ENCODE measurements at regions not wholly inside any gene's neighbourhood (a gene's known extent, or its start where the extent isn't known, plus 50 kb on each side); places are given as distances from the start of the nearest gene placed in this dataset.
A peak's percentile ranks its signal among the peaks of the same experiment; 100 is the strongest.

DNA sequence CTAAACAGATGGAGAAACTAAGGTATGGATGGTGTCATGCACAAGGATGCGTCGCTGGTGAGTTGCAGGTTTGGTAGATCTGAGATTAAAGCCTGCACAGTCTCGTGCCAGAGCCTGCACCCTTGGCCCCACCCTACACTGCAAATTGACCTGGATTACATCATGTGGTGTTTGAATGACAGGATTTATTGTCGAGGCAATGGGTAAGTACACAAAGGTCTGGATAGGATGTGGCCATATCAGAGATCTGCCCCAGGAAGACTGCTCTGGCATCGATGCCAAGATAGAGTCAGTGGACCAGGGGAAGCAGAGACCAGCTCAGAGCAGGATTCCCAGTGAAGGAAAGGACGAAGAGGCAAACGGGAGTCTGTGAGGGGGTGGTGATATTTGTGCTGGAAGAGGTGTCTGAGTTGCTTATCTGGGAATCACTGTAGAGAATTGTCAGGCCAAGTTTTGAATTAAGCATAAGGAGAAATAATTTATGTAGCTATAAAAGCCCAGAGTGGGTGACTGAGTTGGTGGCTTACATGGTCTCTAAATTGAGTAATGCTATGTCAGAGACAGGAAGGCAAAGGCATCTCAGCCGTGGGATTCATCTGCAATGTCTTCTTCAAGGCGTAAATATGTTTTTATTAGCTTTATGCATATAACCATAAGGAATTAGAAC lies 499.6 kb upstream of the B3GAT1 start (continued):
- TF ChIP-seq, protein P1, sequence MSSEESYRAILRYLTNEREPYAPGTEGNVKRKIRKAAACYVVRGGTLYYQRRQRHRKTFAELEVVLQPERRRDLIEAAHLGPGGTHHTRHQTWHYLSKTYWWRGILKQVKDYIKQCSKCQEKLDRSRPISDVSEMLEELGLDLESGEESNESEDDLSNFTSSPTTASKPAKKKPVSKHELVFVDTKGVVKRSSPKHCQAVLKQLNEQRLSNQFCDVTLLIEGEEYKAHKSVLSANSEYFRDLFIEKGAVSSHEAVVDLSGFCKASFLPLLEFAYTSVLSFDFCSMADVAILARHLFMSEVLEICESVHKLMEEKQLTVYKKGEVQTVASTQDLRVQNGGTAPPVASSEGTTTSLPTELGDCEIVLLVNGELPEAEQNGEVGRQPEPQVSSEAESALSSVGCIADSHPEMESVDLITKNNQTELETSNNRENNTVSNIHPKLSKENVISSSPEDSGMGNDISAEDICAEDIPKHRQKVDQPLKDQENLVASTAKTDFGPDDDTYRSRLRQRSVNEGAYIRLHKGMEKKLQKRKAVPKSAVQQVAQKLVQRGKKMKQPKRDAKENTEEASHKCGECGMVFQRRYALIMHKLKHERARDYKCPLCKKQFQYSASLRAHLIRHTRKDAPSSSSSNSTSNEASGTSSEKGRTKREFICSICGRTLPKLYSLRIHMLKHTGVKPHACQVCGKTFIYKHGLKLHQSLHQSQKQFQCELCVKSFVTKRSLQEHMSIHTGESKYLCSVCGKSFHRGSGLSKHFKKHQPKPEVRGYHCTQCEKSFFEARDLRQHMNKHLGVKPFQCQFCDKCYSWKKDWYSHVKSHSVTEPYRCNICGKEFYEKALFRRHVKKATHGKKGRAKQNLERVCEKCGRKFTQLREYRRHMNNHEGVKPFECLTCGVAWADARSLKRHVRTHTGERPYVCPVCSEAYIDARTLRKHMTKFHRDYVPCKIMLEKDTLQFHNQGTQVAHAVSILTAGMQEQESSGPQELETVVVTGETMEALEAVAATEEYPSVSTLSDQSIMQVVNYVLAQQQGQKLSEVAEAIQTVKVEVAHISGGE (CRISPR knock-in tag; IDR thresholded peaks at IDR 0.05) = no peak
- TF ChIP-seq, protein P2, sequence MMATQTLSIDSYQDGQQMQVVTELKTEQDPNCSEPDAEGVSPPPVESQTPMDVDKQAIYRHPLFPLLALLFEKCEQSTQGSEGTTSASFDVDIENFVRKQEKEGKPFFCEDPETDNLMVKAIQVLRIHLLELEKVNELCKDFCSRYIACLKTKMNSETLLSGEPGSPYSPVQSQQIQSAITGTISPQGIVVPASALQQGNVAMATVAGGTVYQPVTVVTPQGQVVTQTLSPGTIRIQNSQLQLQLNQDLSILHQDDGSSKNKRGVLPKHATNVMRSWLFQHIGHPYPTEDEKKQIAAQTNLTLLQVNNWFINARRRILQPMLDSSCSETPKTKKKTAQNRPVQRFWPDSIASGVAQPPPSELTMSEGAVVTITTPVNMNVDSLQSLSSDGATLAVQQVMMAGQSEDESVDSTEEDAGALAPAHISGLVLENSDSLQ (IDR thresholded peaks at IDR 0.05) = peak; percentile 51
- no peak for TF ChIP-seq ZNF121 (CRISPR knock-in tag; conservative IDR thresholded peaks at IDR 0.05)
- TF ChIP-seq, protein P3, sequence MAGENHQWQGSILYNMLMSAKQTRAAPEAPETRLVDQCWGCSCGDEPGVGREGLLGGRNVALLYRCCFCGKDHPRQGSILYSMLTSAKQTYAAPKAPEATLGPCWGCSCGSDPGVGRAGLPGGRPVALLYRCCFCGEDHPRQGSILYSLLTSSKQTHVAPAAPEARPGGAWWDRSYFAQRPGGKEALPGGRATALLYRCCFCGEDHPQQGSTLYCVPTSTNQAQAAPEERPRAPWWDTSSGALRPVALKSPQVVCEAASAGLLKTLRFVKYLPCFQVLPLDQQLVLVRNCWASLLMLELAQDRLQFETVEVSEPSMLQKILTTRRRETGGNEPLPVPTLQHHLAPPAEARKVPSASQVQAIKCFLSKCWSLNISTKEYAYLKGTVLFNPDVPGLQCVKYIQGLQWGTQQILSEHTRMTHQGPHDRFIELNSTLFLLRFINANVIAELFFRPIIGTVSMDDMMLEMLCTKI (IDR thresholded peaks at IDR 0.05; ENCODE audit: partially characterized antibody) = no peak
- TF ChIP-seq POLR2G (IDR thresholded peaks at IDR 0.05; ENCODE audit: low read depth, low read length) = no peak
